ENCODE measurements at regions not wholly inside any gene's neighbourhood (a gene's known extent, or its start where the extent isn't known, plus 50 kb on each side); places are given as distances from the start of the nearest gene placed in this dataset.

DNA sequence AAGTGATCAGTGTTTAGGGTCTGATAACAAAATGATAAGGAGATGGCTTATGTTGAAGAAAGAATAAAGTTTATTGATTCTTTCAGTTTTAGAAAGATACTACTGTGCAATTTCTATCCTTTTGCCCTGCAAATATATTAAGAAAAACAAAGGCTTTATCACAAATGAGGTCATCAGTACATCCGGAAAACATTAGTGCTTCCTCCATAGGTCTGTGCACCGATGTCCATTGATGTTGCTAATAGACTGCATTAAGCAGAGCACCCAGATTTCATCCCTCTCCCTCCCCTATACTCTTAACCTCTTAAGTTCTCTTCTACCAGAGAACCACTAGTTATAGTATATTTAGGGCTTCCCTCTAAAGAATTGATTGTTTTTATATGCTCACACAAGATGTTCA lies 53.7 kb upstream of the HHIP start:
- TF ChIP-seq, protein P1, sequence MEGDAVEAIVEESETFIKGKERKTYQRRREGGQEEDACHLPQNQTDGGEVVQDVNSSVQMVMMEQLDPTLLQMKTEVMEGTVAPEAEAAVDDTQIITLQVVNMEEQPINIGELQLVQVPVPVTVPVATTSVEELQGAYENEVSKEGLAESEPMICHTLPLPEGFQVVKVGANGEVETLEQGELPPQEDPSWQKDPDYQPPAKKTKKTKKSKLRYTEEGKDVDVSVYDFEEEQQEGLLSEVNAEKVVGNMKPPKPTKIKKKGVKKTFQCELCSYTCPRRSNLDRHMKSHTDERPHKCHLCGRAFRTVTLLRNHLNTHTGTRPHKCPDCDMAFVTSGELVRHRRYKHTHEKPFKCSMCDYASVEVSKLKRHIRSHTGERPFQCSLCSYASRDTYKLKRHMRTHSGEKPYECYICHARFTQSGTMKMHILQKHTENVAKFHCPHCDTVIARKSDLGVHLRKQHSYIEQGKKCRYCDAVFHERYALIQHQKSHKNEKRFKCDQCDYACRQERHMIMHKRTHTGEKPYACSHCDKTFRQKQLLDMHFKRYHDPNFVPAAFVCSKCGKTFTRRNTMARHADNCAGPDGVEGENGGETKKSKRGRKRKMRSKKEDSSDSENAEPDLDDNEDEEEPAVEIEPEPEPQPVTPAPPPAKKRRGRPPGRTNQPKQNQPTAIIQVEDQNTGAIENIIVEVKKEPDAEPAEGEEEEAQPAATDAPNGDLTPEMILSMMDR (IDR thresholded peaks at IDR 0.05) = no peak
- TF ChIP-seq POLR2A (IDR thresholded peaks at IDR 0.05) = no peak
- TF ChIP-seq EP300 (IDR thresholded peaks at IDR 0.05) = no peak

Data from ovary (tissue), 3 donors.